ENCODE measurements at regions not wholly inside any gene's neighbourhood (a gene's known extent, or its start where the extent isn't known, plus 50 kb on each side); places are given as distances from the start of the nearest gene placed in this dataset.

GRCh38 chr2:223197046-223197445 is 145.1 kb downstream of the KCNE4 start:
- Histone ChIP-seq H2AK5ac (ENCODE audit: low read depth, low read length) (no peak overlapping the region), H3K18ac (ENCODE audit: extremely low read depth, low read length) (no peak overlapping the region), H3K27me3 (replicated peaks in 1 of 4; ENCODE audit: control insufficient read depth in 3 of 4, extremely low read depth in 1 of 4, insufficient read depth in 3 of 4, low read length in 3 of 4) (no peaks in the 10 kb centered on the region), H3K56ac (replicated peaks; ENCODE audit: insufficient read length, low read depth, low read length) (no peak overlapping the region), H4K5ac (ENCODE audit: insufficient read length, low read depth, low read length) (no peak overlapping the region), H3K4me1 (replicated peaks in 1 of 4; ENCODE audit: control insufficient read depth in 3 of 4, insufficient read depth in 4 of 4, low read length in 3 of 4) (no peaks in the 10 kb centered on the region), H3K14ac (ENCODE audit: insufficient read length) (no peak overlapping the region), H3K36me3 (ENCODE audit: control insufficient read depth in 2 of 4, insufficient read depth in 4 of 4, low read length in 3 of 4) (no peaks in the 10 kb centered on the region), H4K20me1 (replicated peaks in 1 of 2; ENCODE audit: control insufficient read depth in 1 of 2, insufficient read depth in 2 of 2, low read length in 2 of 2) (no peaks in the 10 kb centered on the region), H3K23me2 (ENCODE audit: low read depth, low read length) (no peaks in the 10 kb centered on the region), H3K79me2 (ENCODE audit: control insufficient read depth in 1 of 2, insufficient read depth in 2 of 2, low read length in 2 of 2) (no peaks in the 10 kb centered on the region), H3K9ac (replicated peaks in 1 of 4; ENCODE audit: extremely low read depth in 1 of 4, low read depth in 3 of 4, low read length in 3 of 4) (no peak overlapping the region), H3K23ac (ENCODE audit: insufficient read length) (no peak overlapping the region), H2BK5ac (ENCODE audit: low read depth, low read length) (no peak overlapping the region), H3K4ac (replicated peaks; ENCODE audit: insufficient read length, low read depth, low read length) (no peak overlapping the region), H2BK20ac (ENCODE audit: low read length) (no peak overlapping the region), H2BK120ac (replicated peaks; ENCODE audit: low read depth, low read length) (no peak overlapping the region), H2BK15ac (ENCODE audit: low read length) (no peak overlapping the region), H3K9me3 (ENCODE audit: insufficient read depth in 2 of 2, low read depth in 1 of 2, low read length in 1 of 2) (peaks cover 4 to 6% of the 10 kb centered on the region in 2 experiments; a peak in 2 of 4 replicates), H2BK12ac (ENCODE audit: low read depth, low read length) (no peak overlapping the region), H3K4me2 (ENCODE audit: insufficient read depth in 1 of 2, low read depth in 2 of 2, low read length in 2 of 2) (no peak overlapping the region), H3K4me3 (ENCODE audit: extremely low read depth in 1 of 4, insufficient read depth in 2 of 4, low read depth in 3 of 4, low read length in 4 of 4) (no peak overlapping the region), H3K27ac (ENCODE audit: low read depth, low read length) (no peak overlapping the region), H3K79me1 (ENCODE audit: low read depth, low read length) (no peaks in the 10 kb centered on the region), H2AFZ (ENCODE audit: low read length) (no peak overlapping the region), H4K8ac (ENCODE audit: extremely low read depth, insufficient read depth, low read length) (no peak overlapping the region), H4K91ac (replicated peaks; ENCODE audit: insufficient read length, low read length) (no peak overlapping the region)
- FAIRE-seq (no peak), DNase-seq (ENCODE audit: low read depth in 1 of 2, low spot score in 2 of 2) (no peak)
- POLR2A ChIA-PET (ENCODE audit: partially characterized antibody): no interaction called here
- CTCF ChIA-PET (ENCODE audit: partially characterized antibody): no interaction called here
- 90% methylated on average over 2 of the region's 2 CpGs; no CpG with 5 or more reads in 1 of the 2 experiments for WGBS, 2 experiments (ENCODE audit: extremely low coverage in 1 of 2, insufficient coverage in 1 of 2, insufficient read length in 1 of 2, insufficient replicate concordance in 2 of 2, low coverage in 1 of 2, low lambda C conversion rate in 2 of 2, missing lambda C conversion rate in 1 of 2)
- TF ChIP-seq TAF1 (IDR thresholded peaks at IDR 0.05; ENCODE audit: low read depth, low read length) (no peak), RFX5 (IDR thresholded peaks at IDR 0.05; ENCODE audit: borderline replicate concordance, low read depth, low read length) (no peak), SIX5 (IDR thresholded peaks at IDR 0.05; ENCODE audit: low read depth, low read length) (no peak), CEBPB (IDR thresholded peaks at IDR 0.05; ENCODE audit: low read depth, low read length) (no peak), POLR2A (IDR thresholded peaks at IDR 0.05; ENCODE audit: control extremely low read depth in 1 of 2, low read depth in 2 of 2, low read length in 2 of 2) (no peak), NRF1 (IDR thresholded peaks at IDR 0.05; ENCODE audit: low read depth, low read length) (no peak), RAD21 (IDR thresholded peaks at IDR 0.05 in 1 of 2, conservative IDR thresholded peaks at IDR 0.05 in 1 of 2; ENCODE audit: low read depth in 2 of 2, low read length in 2 of 2) (no peak), SP1 (IDR thresholded peaks at IDR 0.05; ENCODE audit: low read depth, low read length) (no peak), GTF2F1 (IDR thresholded peaks at IDR 0.05; ENCODE audit: borderline replicate concordance, low read depth, low read length) (no peak), ATF2 (IDR thresholded peaks at IDR 0.05; ENCODE audit: low read length) (no peak), KDM4A (IDR thresholded peaks at IDR 0.05; ENCODE audit: low read depth, low read length, severe bottlenecking) (no peak), BRCA1 (IDR thresholded peaks at IDR 0.05; ENCODE audit: low read depth, low read length) (no peak), POU5F1 (IDR thresholded peaks at IDR 0.05; ENCODE audit: low read depth, low read length) (no peak)

All from H1 (cell line).